ENCODE measurements at regions not wholly inside any gene's neighbourhood (a gene's known extent, or its start where the extent isn't known, plus 50 kb on each side); places are given as distances from the start of the nearest gene placed in this dataset.

DNA sequence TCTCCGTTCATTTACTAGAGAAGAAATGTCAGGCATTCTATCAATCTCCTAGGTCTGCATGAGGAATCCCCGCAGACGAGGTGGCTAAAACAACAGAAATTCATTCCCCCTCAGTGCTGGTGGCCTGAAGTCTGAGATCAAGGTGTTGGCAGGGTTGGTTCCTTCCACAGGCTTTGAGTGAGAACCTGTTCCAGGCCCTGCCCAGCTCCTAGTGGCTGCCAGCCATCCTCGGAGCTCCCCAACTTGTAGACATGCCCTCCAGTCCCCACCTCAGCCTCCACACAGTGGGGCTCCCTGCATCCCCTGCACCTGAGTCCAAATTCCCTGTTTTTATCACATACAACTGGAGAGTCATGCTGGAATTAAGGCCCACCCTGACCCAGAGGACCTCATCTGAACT is 145.3 kb upstream of the ALKAL2 start:
- in situ Hi-C loops (cut with MboI) (no loop called here), intact Hi-C loops (cut with micrococcal nuclease; ENCODE audit: unreplicated experiment) (no loop called here)
- Histone ChIP-seq H2AFZ (ENCODE audit: control insufficient read depth, low read depth, low read length) (no peak overlapping the region), H3K27ac (ENCODE audit: control insufficient read depth, insufficient read depth) (no peak overlapping the region), H3K36me3 (ENCODE audit: control insufficient read depth in 2 of 2, insufficient read depth in 2 of 2, low read length in 1 of 2) (no peaks in the 10 kb centered on the region), H3K4me1 (ENCODE audit: control insufficient read depth, insufficient read depth, low read length) (no peaks in the 10 kb centered on the region), H3K9ac (ENCODE audit: control insufficient read depth, insufficient read depth, low read length) (no peak overlapping the region), H3K4me2 (ENCODE audit: control insufficient read depth, insufficient read depth) (no peak overlapping the region), H4K20me1 (ENCODE audit: control insufficient read depth, insufficient read depth) (no peaks in the 10 kb centered on the region), H3K79me2 (ENCODE audit: control insufficient read depth, insufficient read depth, low read length) (no peaks in the 10 kb centered on the region), H3K27me3 (replicated peaks in 1 of 2; ENCODE audit: control insufficient read depth in 2 of 2, insufficient read depth in 2 of 2, low read length in 1 of 2) (no peaks in the 10 kb centered on the region; a peak in 1 of 4 replicates), H3K4me3 (no peak overlapping the region), H3K9me3 (replicated peaks; ENCODE audit: control insufficient read depth, insufficient read depth, low read length) (no peaks in the 10 kb centered on the region; the same call in 2 of the 3 replicates)
- DNase-seq (ENCODE audit: low read depth, low spot score) (no peak), ATAC-seq (no peak), FAIRE-seq (no peak)
- ChIA-PET POLR2A (no interaction called here), RAD21 (ENCODE audit: unreplicated experiment) (no interaction called here), CTCF (no interaction called here), SMC1A (ENCODE audit: uncharacterized antibody, unreplicated experiment) (interaction anchor here (0.6 kb wide), 1 partner anchor 142 kb away, joined by 3 read pairs; no protein-coding TSS in a partner anchor)
- whole genome bisulfite sequencing (ENCODE audit: insufficient coverage, insufficient replicate concordance, low lambda C conversion rate, missing lambda C conversion rate): 19% methylated on average over 4 of the region's 4 CpGs
- no TSS peak for BruUV-seq (replicated peaks)
- TF ChIP-seq HSF1 (IDR thresholded peaks at IDR 0.05; ENCODE audit: low read depth, low read length) (no peak), ZNF207 (IDR thresholded peaks at IDR 0.05; ENCODE audit: borderline replicate concordance) (no peak), HDAC2 (IDR thresholded peaks at IDR 0.05) (no peak)
- TF ChIP-seq, protein P1, sequence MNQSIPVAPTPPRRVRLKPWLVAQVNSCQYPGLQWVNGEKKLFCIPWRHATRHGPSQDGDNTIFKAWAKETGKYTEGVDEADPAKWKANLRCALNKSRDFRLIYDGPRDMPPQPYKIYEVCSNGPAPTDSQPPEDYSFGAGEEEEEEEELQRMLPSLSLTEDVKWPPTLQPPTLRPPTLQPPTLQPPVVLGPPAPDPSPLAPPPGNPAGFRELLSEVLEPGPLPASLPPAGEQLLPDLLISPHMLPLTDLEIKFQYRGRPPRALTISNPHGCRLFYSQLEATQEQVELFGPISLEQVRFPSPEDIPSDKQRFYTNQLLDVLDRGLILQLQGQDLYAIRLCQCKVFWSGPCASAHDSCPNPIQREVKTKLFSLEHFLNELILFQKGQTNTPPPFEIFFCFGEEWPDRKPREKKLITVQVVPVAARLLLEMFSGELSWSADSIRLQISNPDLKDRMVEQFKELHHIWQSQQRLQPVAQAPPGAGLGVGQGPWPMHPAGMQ (IDR thresholded peaks at IDR 0.05; ENCODE audit: borderline replicate concordance): no peak
- TF ChIP-seq, protein P2, sequence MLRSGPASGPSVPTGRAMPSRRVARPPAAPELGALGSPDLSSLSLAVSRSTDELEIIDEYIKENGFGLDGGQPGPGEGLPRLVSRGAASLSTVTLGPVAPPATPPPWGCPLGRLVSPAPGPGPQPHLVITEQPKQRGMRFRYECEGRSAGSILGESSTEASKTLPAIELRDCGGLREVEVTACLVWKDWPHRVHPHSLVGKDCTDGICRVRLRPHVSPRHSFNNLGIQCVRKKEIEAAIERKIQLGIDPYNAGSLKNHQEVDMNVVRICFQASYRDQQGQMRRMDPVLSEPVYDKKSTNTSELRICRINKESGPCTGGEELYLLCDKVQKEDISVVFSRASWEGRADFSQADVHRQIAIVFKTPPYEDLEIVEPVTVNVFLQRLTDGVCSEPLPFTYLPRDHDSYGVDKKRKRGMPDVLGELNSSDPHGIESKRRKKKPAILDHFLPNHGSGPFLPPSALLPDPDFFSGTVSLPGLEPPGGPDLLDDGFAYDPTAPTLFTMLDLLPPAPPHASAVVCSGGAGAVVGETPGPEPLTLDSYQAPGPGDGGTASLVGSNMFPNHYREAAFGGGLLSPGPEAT (IDR thresholded peaks at IDR 0.05; ENCODE audit: low read depth): no peak

Measured in GM12878 (cell line).